Brain pericyte (primary cell): ENCODE measurements at regions not wholly inside any gene's neighbourhood (a gene's known extent, or its start where the extent isn't known, plus 50 kb on each side); places are given as distances from the start of the nearest gene placed in this dataset.
A peak's percentile ranks its signal among the peaks of the same experiment; 100 is the strongest.
"Not testable (repeated sequence)": the region's sequence is repeated elsewhere in the genome, so short reads cannot be mapped to it uniquely, and the experiment has no call there.

Experiments used
- DNase-seq: peaks from one replicate; pipeline ENCODE4 v3.0.0-alpha.2; 2012; ENCODE audit warnings: low read depth, low spot score

GRCh38 chr3:106119614-106120082 is 250.8 kb upstream of the CBLB start:
- no peak for DNase-seq

DNA sequence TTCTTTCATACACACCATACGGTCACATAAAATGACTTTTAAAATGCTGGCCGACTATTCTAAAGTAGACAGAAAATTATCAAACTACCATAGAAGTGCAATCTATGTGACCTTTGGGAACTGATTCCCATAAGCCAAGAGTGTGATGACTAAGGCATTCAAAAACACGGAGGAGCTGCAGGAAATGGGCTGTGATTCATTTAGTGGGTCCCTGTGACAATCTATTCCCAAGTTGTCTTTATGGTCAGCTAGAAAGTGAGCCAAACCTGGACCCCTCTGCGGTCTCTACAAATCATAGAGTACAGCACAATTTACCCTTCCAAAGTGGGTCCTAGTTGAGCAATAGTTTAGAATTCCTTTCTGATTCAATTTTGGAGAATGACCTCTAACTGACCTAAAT is 251.5 kb upstream of the CBLB start:
- no peak for DNase-seq

DNA sequence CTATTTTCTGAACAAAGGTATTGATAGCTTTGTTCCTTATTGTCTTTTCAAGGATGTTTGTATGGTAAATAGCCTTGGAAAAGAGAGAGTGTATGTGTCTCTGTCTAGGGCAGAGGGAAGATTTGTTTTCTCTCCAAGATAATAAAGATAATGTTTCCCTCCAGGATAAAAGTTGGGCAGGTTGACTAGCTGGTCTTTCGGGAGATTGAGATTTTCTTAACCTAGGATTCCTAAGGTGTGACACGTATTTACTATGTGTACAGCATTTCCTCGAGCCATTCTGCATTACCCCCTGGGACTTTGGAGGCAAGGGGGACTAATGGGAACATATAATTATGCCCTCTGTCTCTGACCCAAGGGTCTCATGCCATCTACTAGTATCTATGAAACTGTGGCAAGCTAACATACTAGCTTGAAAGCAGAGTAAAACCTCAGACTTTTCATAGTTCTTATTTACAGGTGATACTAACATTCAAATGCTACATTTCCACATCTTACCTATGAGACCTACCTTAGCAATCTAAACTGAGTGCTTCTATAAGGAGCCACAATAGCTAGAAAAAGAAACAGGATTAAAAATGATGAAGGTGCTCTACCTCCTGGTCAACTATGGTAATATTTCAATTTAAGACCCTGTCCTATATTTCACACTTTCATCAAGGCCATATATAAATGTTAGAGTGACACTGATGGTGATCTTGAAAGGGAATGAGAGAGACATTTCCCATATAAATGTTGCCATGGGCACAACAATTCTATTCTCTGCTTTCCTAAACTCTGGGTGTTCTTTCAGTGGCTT is 252.9 kb upstream of the CBLB start:
- DNase-seq, result no peak

GRCh38 chr3:106124818-106125217 is 256.0 kb upstream of the CBLB start:
- DNase-seq, result no peak

- DNase-seq, result no peak
Observed at GRCh38 chr3:106125321-106125720, 256.5 kb upstream of the CBLB start.

- DNase-seq, result no peak
Observed at GRCh38 chr3:106126067-106126845, 257.4 kb upstream of the CBLB start.

GRCh38 chr3:106126846-106127235 is 258.0 kb upstream of the CBLB start:
- DNase-seq, result no peak

DNA sequence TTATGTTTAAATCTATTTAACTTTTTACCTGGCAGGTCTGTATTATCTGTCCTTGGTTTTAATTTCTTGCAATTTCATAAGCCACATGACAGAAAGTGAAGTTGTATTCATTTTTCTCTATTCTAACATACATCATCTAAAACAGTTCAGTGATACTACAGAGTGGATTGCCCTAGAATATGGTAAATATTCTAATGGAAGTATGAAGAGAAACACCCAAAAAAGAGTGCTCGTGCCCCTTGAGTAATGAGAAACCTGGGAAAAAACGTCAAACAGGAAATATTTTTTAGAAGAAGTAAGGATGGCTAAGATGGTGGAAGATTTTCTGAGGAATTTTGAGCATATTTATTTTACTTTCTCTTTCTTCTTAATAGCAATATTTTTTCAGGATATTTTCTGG is 261.1 kb upstream of the CBLB start:
- no peak for DNase-seq

GRCh38 chr3:106130384-106131198 is 261.8 kb upstream of the CBLB start:
- peak; percentile 29 for DNase-seq

GRCh38 chr3:106135451-106136160 is 266.8 kb upstream of the CBLB start:
- DNase-seq, result no peak

GRCh38 chr3:106139826-106140225 is 271.0 kb upstream of the CBLB start:
- DNase-seq, result no peak

DNA sequence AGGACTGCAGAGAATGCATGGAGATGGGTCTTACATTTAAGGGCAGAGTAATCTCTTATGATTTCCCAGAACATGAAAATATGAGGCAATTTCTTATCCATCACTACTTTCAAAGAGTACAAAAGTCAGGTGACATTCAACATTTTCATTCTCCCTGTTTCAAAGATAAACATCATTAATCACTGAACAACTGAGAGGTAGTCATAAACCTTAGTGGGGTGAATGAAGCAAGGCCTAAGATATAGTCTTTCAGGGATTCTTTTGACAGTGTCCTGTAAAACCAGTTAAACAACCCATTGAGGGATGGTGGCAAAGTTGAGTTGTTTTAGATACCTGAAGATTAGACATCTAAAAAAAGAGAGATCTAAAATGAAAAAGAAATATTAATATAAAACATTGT is 271.6 kb upstream of the CBLB start:
- DNase-seq, result no peak

DNA sequence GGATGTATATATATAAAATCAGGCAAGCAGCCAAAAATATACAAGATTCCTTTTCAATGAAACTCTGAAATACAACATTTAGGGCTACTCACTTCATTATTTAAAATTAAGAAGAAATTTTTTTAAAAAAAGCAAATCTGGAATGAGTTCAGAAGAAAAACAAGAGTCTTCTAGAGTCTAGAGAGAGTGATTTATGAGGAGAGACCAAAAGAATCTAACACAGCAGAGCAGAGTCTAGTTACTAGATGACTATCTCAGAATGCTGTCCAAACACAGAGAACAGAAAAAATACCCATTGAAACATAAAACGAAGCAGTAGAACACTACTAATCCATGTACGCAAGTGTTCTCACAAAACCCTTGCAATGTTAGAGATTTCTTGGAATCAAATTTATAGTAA is 275.2 kb upstream of the CBLB start:
- DNase-seq, result no peak

DNA sequence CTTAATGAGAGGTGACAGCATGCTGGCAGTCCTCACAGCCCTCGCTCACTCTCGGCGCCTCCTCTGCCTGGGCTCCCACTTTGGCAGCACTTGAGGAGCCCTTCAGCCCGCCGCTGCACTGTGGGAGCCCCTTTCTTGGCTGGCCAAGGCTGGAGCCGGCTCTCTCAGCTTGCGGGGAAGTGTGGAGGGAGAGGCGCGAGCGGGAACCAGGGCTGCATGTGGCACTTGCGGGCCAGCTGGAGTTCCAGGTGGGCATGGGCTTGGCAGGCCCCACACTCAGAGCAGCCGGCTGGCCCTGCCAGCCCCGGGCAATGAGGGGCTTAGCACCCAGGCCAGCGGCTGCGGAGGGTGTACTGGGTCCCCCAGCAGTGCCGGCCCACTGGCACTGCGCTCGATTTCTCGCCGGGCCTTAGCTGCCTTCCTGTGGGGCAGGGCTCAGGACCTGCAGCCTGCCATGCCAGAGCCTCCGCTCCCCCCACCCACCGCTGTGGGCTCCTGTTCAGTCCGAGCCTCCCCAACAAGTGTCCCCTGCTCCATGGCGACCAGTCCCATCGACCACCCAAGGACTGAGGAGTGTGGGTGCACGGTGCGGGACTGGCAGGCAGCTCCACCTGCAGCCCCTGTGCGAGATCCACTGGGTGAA is 279.7 kb upstream of the CBLB start:
- DNase-seq, result not testable (repeated sequence)

DNA sequence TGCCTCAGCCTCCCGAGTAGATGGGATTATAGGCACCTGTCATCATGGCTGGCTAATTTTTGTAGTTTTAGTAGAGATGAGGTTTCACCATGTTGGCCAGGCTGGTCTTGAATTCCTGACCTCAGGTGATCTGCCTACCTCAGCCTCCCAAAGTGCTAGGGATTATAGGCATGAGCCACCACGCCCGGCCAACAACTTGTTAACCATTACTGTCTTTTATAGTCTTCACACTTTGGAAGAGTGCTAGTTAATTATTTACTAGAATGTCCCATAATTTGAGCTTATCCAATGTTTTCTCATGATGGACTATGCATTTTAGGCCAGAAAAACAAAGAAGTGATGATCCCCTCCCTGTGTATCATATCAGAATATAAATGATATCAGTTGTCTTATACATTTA is 288.6 kb upstream of the CBLB start:
- no peak for DNase-seq

DNA sequence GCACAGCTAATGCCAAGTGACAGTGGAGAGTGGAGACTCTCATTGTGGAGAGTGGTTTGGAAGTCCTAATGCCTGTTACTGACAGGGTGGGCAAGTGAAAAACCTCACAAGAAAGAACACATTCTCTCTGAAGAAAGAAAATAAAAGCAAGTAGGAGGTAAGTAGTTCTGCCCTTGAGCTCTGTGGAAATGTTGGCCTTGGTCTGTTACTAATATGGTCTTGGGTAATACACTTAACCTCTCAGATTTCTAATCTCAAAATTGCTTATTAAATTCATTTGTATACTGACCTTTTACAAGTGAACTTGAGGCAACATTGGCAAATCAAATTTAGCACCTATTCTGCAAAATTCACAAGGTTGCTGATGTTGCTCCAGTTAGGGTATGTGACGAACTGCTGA is 291.6 kb upstream of the CBLB start:
- DNase-seq, result no peak

DNA sequence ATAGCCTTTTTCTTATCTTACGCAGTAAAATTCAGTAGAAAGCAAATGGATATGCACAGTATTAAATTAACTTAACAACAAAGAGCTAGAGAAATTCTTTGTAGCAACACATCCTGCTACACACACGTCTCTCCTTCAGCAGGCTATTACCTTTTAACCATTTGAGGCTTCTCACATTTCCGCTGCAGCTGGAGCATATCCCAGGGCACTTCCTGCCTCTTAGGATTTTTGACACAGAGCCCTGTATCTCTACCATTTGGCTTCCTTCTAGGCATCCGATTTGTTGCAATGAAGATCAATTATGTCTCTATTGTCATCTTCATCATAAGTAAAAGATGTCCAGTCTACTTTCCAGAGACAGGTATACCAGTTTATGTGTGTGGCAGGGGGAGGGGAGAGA is 292.4 kb upstream of the CBLB start:
- DNase-seq, result no peak

DNA sequence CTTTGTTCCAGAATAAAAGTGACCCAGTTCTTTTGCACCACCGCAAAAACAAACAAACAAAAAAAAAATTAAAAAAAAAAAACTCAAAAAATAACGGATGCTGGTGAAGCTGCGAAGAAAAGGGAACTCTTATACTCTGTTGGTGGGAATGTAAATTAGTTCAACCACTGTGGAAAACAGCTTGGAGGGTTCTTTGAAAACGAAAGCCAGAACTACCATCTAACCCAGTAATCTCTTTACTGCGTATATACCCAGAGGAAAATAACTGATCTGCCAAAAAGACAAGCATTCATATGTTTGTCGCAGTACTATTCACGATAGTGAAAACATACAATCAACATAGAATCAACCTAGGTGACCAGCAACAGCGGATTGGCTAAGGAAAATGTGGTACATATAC is 298.9 kb upstream of the CBLB start:
- DNase-seq, result no peak

- DNase-seq, result no peak
Observed at GRCh38 chr3:106168962-106169750, 300.3 kb upstream of the CBLB start.

GRCh38 chr3:106170636-106171035 is 301.8 kb upstream of the CBLB start:
- no peak for DNase-seq
